ENCODE measurements at regions not wholly inside any gene's neighbourhood (a gene's known extent, or its start where the extent isn't known, plus 50 kb on each side); places are given as distances from the start of the nearest gene placed in this dataset.

- TF ChIP-seq REST (IDR thresholded peaks at IDR 0.05; ENCODE audit: insufficient read depth in 1 of 2, low read depth in 2 of 2, low read length in 2 of 2) (no peak), FOXP2 (optimal IDR thresholded peaks at IDR 0.05; ENCODE audit: borderline replicate concordance, extremely low read depth, extremely low read length, insufficient read depth) (no peak), TAF1 (IDR thresholded peaks at IDR 0.05; ENCODE audit: borderline replicate concordance, insufficient read depth, low read length) (no peak), SIN3A (IDR thresholded peaks at IDR 0.05; ENCODE audit: borderline replicate concordance, insufficient read depth, low read length) (no peak), POLR2AphosphoS5 (IDR thresholded peaks at IDR 0.05; ENCODE audit: low read depth, low read length) (no peak)
Observed at GRCh38 chr10:62895063-62895462, 78.9 kb upstream of the EGR2 start.

DNA sequence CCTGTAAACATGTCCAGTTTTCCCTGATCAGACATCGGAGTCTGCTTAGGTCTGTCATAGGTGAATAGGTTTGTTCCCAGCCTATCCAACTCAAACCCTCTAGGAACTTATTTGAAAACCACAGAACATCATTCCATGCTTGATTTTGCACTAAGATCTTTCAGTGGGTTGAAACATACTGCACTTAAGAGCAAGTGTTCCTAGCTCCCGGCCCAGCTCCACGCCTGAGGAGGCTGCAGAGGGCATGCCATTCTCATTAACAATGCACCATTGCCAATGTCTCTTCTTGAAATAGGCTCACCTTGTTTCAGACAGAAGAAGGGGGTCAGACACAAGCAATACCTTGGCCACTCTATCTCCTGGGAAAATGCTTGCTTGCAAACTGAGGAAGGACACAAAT, 78.0 kb upstream of the EGR2 start:
- no peak for TF ChIP-seq TAF1 (IDR thresholded peaks at IDR 0.05; ENCODE audit: borderline replicate concordance, insufficient read depth, low read length)
- no peak for TF ChIP-seq FOXP2 (optimal IDR thresholded peaks at IDR 0.05; ENCODE audit: borderline replicate concordance, extremely low read depth, extremely low read length, insufficient read depth)
- TF ChIP-seq SIN3A (IDR thresholded peaks at IDR 0.05; ENCODE audit: borderline replicate concordance, insufficient read depth, low read length): no peak
- no peak for TF ChIP-seq REST (IDR thresholded peaks at IDR 0.05; ENCODE audit: insufficient read depth in 1 of 2, low read depth in 2 of 2, low read length in 2 of 2)
- no peak for TF ChIP-seq POLR2AphosphoS5 (IDR thresholded peaks at IDR 0.05; ENCODE audit: low read depth, low read length)

GRCh38 chr10:62893036-62893435, 76.9 kb upstream of the EGR2 start:
- TF ChIP-seq SIN3A (IDR thresholded peaks at IDR 0.05; ENCODE audit: borderline replicate concordance, insufficient read depth, low read length) (no peak), POLR2AphosphoS5 (IDR thresholded peaks at IDR 0.05; ENCODE audit: low read depth, low read length) (no peak), REST (IDR thresholded peaks at IDR 0.05; ENCODE audit: insufficient read depth in 1 of 2, low read depth in 2 of 2, low read length in 2 of 2) (no peak)

DNA sequence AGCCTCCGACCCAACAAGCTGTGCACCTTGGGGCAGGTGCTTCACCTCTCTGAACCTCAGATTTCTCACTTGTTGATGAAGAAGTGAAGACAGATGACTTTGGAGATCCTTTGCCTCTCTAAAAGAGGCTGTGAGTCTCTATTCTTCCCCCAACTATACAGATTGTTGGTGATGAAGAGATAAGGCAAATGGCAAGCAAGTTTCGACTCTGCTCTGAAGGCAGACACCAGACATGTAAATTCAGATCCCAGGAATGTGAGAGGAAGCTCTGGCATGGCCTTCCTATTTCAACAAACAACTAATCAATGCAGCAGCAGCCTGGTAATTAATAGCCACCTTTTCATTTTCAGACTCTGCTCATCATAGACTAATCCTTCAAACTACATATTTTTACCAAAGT, 74.2 kb upstream of the EGR2 start:
- TF ChIP-seq FOXP2 (optimal IDR thresholded peaks at IDR 0.05; ENCODE audit: borderline replicate concordance, extremely low read depth, extremely low read length, insufficient read depth) (no peak), REST (IDR thresholded peaks at IDR 0.05; ENCODE audit: insufficient read depth in 1 of 2, low read depth in 2 of 2, low read length in 2 of 2) (no peak), POLR2AphosphoS5 (IDR thresholded peaks at IDR 0.05; ENCODE audit: low read depth, low read length) (no peak), TAF1 (IDR thresholded peaks at IDR 0.05; ENCODE audit: borderline replicate concordance, insufficient read depth, low read length) (no peak), SIN3A (IDR thresholded peaks at IDR 0.05; ENCODE audit: borderline replicate concordance, insufficient read depth, low read length) (no peak)

DNA sequence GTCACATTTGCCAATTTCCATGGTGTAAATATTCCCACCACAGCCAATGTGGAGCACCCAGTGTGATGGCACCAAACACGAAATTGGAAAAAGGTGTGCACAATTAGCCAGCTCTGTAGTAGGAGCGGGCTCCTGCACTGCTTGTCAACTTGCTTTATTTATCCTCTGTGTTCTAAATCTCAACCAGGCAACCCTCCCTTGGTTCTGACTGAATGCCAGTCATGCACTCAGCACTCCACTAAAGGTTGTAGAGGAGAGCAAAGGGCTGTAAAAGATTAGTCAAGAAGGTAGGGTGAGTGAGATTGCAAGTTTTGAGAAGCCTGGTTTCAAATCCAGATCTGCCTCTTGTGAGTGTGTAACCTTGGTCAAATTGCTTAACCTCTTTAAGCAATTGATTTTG, 71.5 kb upstream of the EGR2 start:
- TF ChIP-seq SIN3A (IDR thresholded peaks at IDR 0.05; ENCODE audit: borderline replicate concordance, insufficient read depth, low read length) (no peak), FOXP2 (optimal IDR thresholded peaks at IDR 0.05; ENCODE audit: borderline replicate concordance, extremely low read depth, extremely low read length, insufficient read depth) (no peak), TAF1 (IDR thresholded peaks at IDR 0.05; ENCODE audit: borderline replicate concordance, insufficient read depth, low read length) (no peak), POLR2AphosphoS5 (IDR thresholded peaks at IDR 0.05; ENCODE audit: low read depth, low read length) (no peak), REST (IDR thresholded peaks at IDR 0.05; ENCODE audit: insufficient read depth in 1 of 2, low read depth in 2 of 2, low read length in 2 of 2) (no peak)

Data from PFSK-1 (cell line).